Body of pancreas (tissue), 4 donors: ENCODE measurements at regions not wholly inside any gene's neighbourhood (a gene's known extent, or its start where the extent isn't known, plus 50 kb on each side); places are given as distances from the start of the nearest gene placed in this dataset.

ENCODE experiments used
- POLR2A ChIP-seq, 3 donors: fragments of 450-650 bp; IDR thresholded peaks; one replicate each; pipeline ENCODE4 v1.6.1; 2016; ENCODE audit warnings: antibody characterized with exemption in 3 of 3, mild to moderate bottlenecking in 2 of 3
- TF ChIP-seq, protein P1 (sequence below), 7 experiments: fragments of 450-650 bp in 4 of 7; fragments of 200-600 bp in 3 of 7; sonication (generic) in 3 of 7; IDR thresholded peaks; one replicate each; pipeline ENCODE4 v1.5.1; 2016 to 2019; ENCODE audit warnings: antibody characterized with exemption in 7 of 7

DNA sequence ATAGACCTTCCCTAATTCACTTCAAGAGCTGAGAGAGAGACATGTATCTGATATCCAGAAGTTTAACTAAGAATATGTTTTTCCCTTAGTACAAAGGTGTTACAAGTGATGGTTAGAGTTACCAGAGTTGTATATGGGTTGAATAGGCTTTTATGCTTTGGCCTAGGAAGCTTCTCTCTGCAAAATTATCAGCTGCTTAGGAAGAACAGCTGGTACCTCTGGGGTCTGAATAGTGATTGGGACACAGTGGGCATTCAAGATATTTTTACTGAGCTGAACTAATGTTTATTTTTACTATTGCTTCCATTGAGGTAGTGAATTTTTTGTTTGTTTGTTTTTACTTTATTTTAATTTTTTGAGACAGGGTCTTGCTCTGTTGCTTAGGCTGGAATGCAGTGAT is 67.6 kb upstream of the BASP1 start:
- no peak for TF ChIP-seq POLR2A (IDR thresholded peaks at IDR 0.05)
- TF ChIP-seq, protein P1, sequence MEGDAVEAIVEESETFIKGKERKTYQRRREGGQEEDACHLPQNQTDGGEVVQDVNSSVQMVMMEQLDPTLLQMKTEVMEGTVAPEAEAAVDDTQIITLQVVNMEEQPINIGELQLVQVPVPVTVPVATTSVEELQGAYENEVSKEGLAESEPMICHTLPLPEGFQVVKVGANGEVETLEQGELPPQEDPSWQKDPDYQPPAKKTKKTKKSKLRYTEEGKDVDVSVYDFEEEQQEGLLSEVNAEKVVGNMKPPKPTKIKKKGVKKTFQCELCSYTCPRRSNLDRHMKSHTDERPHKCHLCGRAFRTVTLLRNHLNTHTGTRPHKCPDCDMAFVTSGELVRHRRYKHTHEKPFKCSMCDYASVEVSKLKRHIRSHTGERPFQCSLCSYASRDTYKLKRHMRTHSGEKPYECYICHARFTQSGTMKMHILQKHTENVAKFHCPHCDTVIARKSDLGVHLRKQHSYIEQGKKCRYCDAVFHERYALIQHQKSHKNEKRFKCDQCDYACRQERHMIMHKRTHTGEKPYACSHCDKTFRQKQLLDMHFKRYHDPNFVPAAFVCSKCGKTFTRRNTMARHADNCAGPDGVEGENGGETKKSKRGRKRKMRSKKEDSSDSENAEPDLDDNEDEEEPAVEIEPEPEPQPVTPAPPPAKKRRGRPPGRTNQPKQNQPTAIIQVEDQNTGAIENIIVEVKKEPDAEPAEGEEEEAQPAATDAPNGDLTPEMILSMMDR (IDR thresholded peaks at IDR 0.05) = no peak
